Common myeloid progenitor, CD34-positive (primary cell): ENCODE measurements at regions not wholly inside any gene's neighbourhood (a gene's known extent, or its start where the extent isn't known, plus 50 kb on each side); places are given as distances from the start of the nearest gene placed in this dataset.
A peak's percentile ranks its signal among the peaks of the same experiment; 100 is the strongest.

ENCODE experiments used
- CTCF ChIA-PET: fragments of 350-600 bp; sonication (Branson Sonifier 250); formaldehyde crosslinking; loops from one replicate; lab custom pipeline; 2021; ENCODE audit warnings: antibody characterized with exemption; lab: Charles Lee
- POLR2A ChIA-PET: fragments of 350-600 bp; sonication (Branson Sonifier 250); formaldehyde crosslinking; loops from one replicate; lab custom pipeline; 2021; ENCODE audit warnings: antibody characterized with exemption; lab: Charles Lee
- DNase-seq, 3 donors: peaks; one replicate each; pipeline versions ENCODE4 v3.0.0 to v3.0.0-alpha.2; 2013
- H3K27ac ChIP-seq, 2 experiments: 1 replicate in 1 of 2; 2 replicates in 1 of 2; pipeline ENCODE4 v1.7.0; 2013; ENCODE audit warnings: inconsistent platforms in 2 of 2, low read length in 2 of 2, mild to moderate bottlenecking in 2 of 2, low read depth in 1 of 2, moderate library complexity in 1 of 2; ENCODE audit not compliant: severe bottlenecking in 2 of 2, insufficient read depth in 1 of 2, poor library complexity in 1 of 2
- H3K27me3 ChIP-seq, 5 experiments: replicated peaks in 2 of 5; 1 replicate in 3 of 5; 2 replicates in 2 of 5; pipeline versions ENCODE4 v1.6.1 to v1.7.0; 2013; ENCODE audit warnings: low read length in 4 of 5, mild to moderate bottlenecking in 2 of 5, moderate library complexity in 2 of 5, inconsistent platforms in 1 of 5; ENCODE audit not compliant: insufficient read depth in 5 of 5, control insufficient read depth in 4 of 5
- H3K36me3 ChIP-seq, 4 experiments: 1 replicate in 2 of 4; 2 replicates in 2 of 4; pipeline versions ENCODE4 v1.6.1 to v1.7.0; 2013; ENCODE audit warnings: low read length in 3 of 4, control low read depth in 1 of 4, mild to moderate bottlenecking in 1 of 4; ENCODE audit not compliant: control insufficient read depth in 4 of 4, insufficient read depth in 4 of 4
- H3K4me1 ChIP-seq, 4 experiments: 1 replicate in 3 of 4; 2 replicates in 1 of 4; pipeline versions ENCODE4 v1.6.1 to v1.7.1; 2013; ENCODE audit warnings: low read length in 3 of 4, mild to moderate bottlenecking in 3 of 4, control low read depth in 1 of 4, inconsistent platforms in 1 of 4, moderate library complexity in 1 of 4; ENCODE audit not compliant: control insufficient read depth in 4 of 4, insufficient read depth in 4 of 4; ENCODE audit errors: control extremely low read depth in 1 of 4
- H3K4me3 ChIP-seq, 7 experiments: 1 replicate in 4 of 7; 2 replicates in 3 of 7; pipeline versions ENCODE4 v1.5.1 to v1.7.0; 2013; ENCODE audit warnings: mild to moderate bottlenecking in 7 of 7, low read length in 6 of 7, moderate library complexity in 6 of 7, inconsistent platforms in 2 of 7, low read depth in 2 of 7, control low read depth in 1 of 7; ENCODE audit not compliant: insufficient read depth in 4 of 7, control insufficient read depth in 1 of 7; ENCODE audit errors: extremely low read depth in 1 of 7
- H3K9me3 ChIP-seq, 5 experiments: 1 replicate in 4 of 5; 2 replicates in 1 of 5; pipeline versions ENCODE4 v1.6.1 to v1.7.1; 2013; ENCODE audit warnings: low read length in 4 of 5, mild to moderate bottlenecking in 2 of 5, inconsistent platforms in 1 of 5, low read depth in 1 of 5, moderate library complexity in 1 of 5; ENCODE audit not compliant: control insufficient read depth in 4 of 5, insufficient read depth in 2 of 5; ENCODE audit errors: control extremely low read depth in 1 of 5
- WGBS: methylation state at CpG from one replicate; pipeline ENCODE4 v1.1.5; 2013; ENCODE audit not compliant: insufficient coverage; 5-methylcytosine and 5-hydroxymethylcytosine counted together

GRCh38 chr3:5579139-5579602 lies 391.7 kb downstream of the EDEM1 start:
- no peaks in the 10 kb centered on the region for H3K27me3 ChIP-seq
- ChIA-PET CTCF (interaction anchor here (1.6 kb wide), 1 partner anchor 11 kb away, joined by 3 read pairs; no protein-coding TSS in a partner anchor), POLR2A (no interaction called here)
- 83% methylated on average over 1 of the region's 2 CpGs for WGBS
- no peaks in the 10 kb centered on the region for H3K9me3 ChIP-seq
- no peaks in the 10 kb centered on the region for H3K36me3 ChIP-seq
- DNase-seq, result peak in 1 of 3 donors; percentile 18
- no peak overlapping the region for H3K27ac ChIP-seq
- no peak overlapping the region for H3K4me3 ChIP-seq
- H3K4me1 ChIP-seq, result peaks cover 0 to 2% (median 0%) of the 10 kb centered on the region in 4 experiments

- no peak overlapping the region for H3K4me3 ChIP-seq
- peak in 2 of 3 donors; percentile 19 to 35 for DNase-seq
- H3K36me3 ChIP-seq, result no peaks in the 10 kb centered on the region
- ChIA-PET POLR2A (no interaction called here), CTCF (no interaction called here)
- peaks cover 0 to 2% (median 0%) of the 10 kb centered on the region in 4 experiments for H3K4me1 ChIP-seq
- H3K27me3 ChIP-seq, result no peaks in the 10 kb centered on the region
- no peaks in the 10 kb centered on the region for H3K9me3 ChIP-seq
- WGBS, result 100% methylated on average over 3 of the region's 4 CpGs
- H3K27ac ChIP-seq, result no peak overlapping the region
Observed at GRCh38 chr3:5579946-5580345, 392.4 kb downstream of the EDEM1 start.

- Histone ChIP-seq H3K36me3 (no peaks in the 10 kb centered on the region), H3K9me3 (no peaks in the 10 kb centered on the region), H3K27me3 (no peaks in the 10 kb centered on the region), H3K4me1 (peaks cover 0 to 2% (median 0%) of the 10 kb centered on the region in 4 experiments), H3K4me3 (no peak overlapping the region), H3K27ac (no peak overlapping the region)
- WGBS, result 100% methylated on average over 2 of the region's 2 CpGs
- ChIA-PET POLR2A (no interaction called here), CTCF (no interaction called here)
- DNase-seq, result no peak
Observed at GRCh38 chr3:5580826-5581225, 393.3 kb downstream of the EDEM1 start.

- H3K27ac ChIP-seq, result no peak overlapping the region
- H3K27me3 ChIP-seq, result no peaks in the 10 kb centered on the region
- no peak for DNase-seq
- H3K4me1 ChIP-seq, result peaks cover 0 to 2% (median 0%) of the 10 kb centered on the region in 4 experiments
- no peaks in the 10 kb centered on the region for H3K9me3 ChIP-seq
- ChIA-PET POLR2A (no interaction called here), CTCF (interaction anchor here (0.8 kb wide), 1 partner anchor 154 kb away, joined by 3 read pairs; no protein-coding TSS in a partner anchor)
- no peaks in the 10 kb centered on the region for H3K36me3 ChIP-seq
- 100% methylated on average over 2 of the region's 2 CpGs for WGBS
- H3K4me3 ChIP-seq, result no peak overlapping the region
Observed at GRCh38 chr3:5581743-5582142, 394.2 kb downstream of the EDEM1 start.

DNA sequence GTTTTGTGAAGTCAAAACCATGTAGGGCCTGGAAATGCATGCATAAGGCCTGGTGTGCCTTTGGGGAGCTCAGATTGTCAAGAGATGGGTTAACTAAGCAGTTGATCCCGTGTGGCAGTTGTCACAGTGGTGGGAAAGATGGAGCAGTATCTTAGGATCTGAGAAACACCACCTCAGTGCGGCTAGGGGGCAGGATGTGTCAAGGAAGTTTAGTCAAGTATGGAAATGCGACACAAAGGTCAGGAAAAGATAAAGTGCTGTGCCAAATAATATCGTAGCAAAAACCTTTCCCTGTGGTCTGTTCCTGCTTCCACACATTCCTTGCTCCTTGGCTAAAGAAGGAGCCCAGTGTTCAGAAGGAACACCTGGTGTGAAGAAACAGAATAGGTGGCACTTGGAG lies 396.4 kb downstream of the EDEM1 start:
- ChIA-PET POLR2A (no interaction called here), CTCF (interaction anchor here (0.8 to 1.8 kb wide), 3 partner anchors 8 to 157 kb away, joined by 3 to 5 read pairs (median 4); no protein-coding TSS in a partner anchor)

GRCh38 chr3:5585085-5585484 lies 397.6 kb downstream of the EDEM1 start:
- POLR2A ChIA-PET, result no interaction called here
- H3K36me3 ChIP-seq, result no peaks in the 10 kb centered on the region
- whole genome bisulfite sequencing, result 38% methylated on average over 1 of the region's 2 CpGs
- H3K4me3 ChIP-seq, result no peak overlapping the region
- DNase-seq, result no peak
- no peaks in the 10 kb centered on the region for H3K27me3 ChIP-seq
- CTCF ChIA-PET, result interaction anchor here (1.5 to 1.8 kb wide), 2 partner anchors 9 to 17 kb away, joined by 4 to 5 read pairs; no protein-coding TSS in a partner anchor
- H3K4me1 ChIP-seq, result peaks cover 0 to 2% (median 0%) of the 10 kb centered on the region in 4 experiments
- no peaks in the 10 kb centered on the region for H3K9me3 ChIP-seq
- no peak overlapping the region for H3K27ac ChIP-seq

More for the DNA sequence above, 396.4 kb downstream of the EDEM1 start:
- peak in 1 of 3 donors; percentile 20 for DNase-seq
- H3K4me3 ChIP-seq, result peak overlapping the region in 1 of 7 experiments; percentile 37
- no peaks in the 10 kb centered on the region for H3K36me3 ChIP-seq
- 45% methylated on average over 4 of the region's 4 CpGs for WGBS
- H3K9me3 ChIP-seq, result no peaks in the 10 kb centered on the region
- H3K27me3 ChIP-seq, result no peaks in the 10 kb centered on the region
- peaks cover 0 to 2% (median 0%) of the 10 kb centered on the region in 4 experiments for H3K4me1 ChIP-seq
- no peak overlapping the region for H3K27ac ChIP-seq

GRCh38 chr3:5606884-5607472 lies 419.5 kb downstream of the EDEM1 start:
- DNase-seq, result no peak
- no peaks in the 10 kb centered on the region for H3K36me3 ChIP-seq
- peaks cover 0 to 18% (median 5%) of the 10 kb centered on the region in 5 experiments for H3K9me3 ChIP-seq
- ChIA-PET POLR2A (no interaction called here), CTCF (interaction anchor here (0.6 kb wide), 1 partner anchor 537 kb away, joined by 3 read pairs; no protein-coding TSS in a partner anchor)
- H3K27ac ChIP-seq, result no peak overlapping the region
- H3K27me3 ChIP-seq, result no peaks in the 10 kb centered on the region
- no peaks in the 10 kb centered on the region for H3K4me1 ChIP-seq
- 100% methylated on average over 1 of the region's 1 CpG for WGBS
- H3K4me3 ChIP-seq, result no peak overlapping the region
